ENCODE measurements at regions not wholly inside any gene's neighbourhood (a gene's known extent, or its start where the extent isn't known, plus 50 kb on each side); places are given as distances from the start of the nearest gene placed in this dataset.

GRCh38 chr1:198903203-198903602 is 264.4 kb downstream of the PTPRC start:
- DNase-seq: peak in 50 of 56 donors; percentile 8 to 77 (median 36)

DNA sequence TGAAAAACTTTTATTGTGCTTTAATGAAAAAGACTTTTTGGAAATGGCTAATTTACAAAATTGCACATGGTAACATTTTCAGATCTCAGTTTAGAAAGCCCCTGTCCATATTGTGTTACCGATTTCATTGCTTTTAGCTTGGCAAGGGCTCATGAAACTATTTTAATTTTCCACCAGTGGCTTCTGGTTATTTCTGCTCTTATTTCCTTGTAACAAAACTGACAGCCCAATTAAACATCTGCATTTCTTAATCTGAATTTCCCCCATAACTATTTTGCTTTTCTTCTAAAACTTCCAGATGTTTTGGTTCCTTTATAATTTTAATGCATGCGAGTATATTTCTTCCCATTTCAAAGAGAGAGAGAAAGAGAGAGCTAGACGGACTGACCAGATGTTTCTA is 264.8 kb downstream of the PTPRC start:
- no peak for DNase-seq

DNA sequence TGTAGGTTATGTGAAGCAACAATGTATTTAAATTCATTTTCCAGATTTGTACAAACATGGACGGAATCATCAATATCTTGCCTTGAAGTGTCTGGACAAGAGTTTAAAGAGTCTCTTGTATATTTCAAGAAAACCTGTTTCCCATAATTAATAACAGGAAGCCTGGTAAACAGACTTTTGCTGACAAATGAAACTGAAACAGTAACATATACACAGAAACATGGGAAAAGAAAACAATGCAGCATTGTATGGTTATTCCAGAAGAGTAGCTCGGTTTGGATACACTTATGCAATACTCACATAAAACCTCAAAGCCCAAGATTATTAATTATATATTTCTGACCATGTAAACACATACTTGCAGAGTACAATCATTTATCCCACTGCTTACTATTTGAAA is 265.5 kb downstream of the PTPRC start:
- DNase-seq: no peak

GRCh38 chr1:198906739-198907422 is 268.0 kb downstream of the PTPRC start:
- DNase-seq: no peak

DNA sequence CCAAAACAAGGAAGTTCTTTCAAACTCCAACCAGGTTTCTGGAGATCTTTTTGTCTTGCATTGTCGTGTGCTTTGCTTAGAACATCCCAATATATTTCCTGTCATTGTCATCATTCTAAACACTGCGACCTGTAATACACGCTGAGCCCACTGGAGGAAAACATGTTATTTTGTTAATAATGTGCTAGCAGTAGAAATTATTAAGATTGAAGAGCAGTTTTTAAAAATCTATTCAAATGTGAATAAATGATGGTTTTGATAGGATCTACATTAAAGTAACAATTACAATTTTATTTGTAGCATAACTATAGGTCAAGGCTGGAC is 268.5 kb downstream of the PTPRC start:
- no peak for DNase-seq

DNA sequence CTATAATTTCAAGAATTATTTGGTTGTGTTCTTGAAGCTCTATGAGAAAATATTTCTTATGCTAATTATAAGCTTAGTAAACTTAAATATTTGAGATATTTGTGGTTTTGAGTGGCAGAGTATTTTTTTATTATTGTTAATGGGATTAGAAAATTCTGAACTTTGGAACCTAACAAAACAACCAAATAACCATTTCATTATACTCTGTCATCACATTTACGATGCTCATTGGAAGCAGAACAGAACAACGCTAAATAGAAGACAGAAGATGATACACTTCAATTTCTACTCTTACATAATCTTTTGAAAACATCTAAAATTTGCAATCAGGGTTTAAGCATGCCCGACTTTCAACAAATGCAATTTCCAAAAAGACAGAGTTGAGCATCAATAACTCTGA is 270.2 kb downstream of the PTPRC start:
- no peak for DNase-seq

- no peak for DNase-seq
Observed at GRCh38 chr1:198909973-198910372, 271.1 kb downstream of the PTPRC start.

GRCh38 chr1:198910816-198911215 is 272.0 kb downstream of the PTPRC start:
- no peak for DNase-seq

GRCh38 chr1:198912046-198912445 is 273.2 kb downstream of the PTPRC start:
- no peak for DNase-seq

DNA sequence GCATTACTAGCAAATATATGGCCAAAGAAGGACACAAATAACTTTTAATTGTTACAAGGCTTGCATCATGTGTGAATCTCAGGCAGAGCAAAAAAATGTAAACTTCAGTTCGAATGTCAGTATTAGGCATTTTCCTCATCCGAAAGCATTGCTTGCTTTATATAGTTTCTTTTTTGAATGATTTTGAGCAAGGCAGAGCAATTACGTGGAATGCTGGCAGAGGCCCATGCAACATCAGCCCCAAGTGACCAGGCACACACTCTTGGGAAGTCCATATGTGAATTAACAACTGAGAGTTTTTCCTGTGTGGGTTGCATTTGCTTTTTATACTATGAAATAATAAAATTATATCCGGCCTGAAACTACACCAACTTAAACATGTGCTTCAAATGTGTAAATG is 274.8 kb downstream of the PTPRC start:
- no peak for DNase-seq

DNA sequence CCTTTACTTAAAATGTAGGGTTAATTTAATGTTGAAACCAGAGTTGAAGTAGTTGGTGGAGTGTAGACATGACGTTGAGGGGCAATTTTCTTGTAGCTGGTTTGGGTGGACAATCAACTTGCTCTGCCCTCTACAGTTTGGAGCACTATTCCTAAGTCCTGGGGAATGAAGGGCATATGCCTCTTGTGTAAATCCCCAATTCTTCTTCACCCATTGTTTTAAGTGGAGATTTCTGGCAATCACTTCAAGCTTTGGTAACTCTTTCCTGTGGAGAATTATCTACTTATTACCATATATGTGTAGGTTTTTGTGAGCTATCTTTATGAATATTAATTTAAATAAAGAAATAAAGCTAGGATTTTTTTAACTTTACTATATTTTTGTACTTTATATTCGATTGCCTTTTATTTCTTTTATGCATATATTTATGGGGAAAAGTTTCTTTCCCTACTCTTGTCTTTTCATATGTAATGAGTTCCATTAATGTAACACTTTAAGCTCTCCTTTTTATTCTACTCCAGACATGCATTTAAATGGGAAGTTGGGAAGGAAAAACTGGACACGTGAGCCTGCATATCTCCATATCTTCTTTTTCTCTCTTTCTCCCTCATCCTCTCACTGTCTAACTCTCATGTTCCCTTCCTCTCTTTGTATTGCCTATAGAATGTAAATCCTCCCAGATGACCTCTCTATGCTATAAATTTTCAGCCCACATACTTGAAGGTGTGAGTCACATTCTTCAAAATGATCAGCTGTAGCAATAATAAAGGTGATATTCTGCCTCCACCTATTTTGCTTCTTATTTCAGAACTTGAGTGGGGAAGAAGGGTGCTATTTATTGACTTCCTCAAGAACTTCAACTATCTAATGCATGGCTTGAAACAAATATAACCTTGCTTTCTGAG is 276.7 kb downstream of the PTPRC start:
- DNase-seq: no peak

DNA sequence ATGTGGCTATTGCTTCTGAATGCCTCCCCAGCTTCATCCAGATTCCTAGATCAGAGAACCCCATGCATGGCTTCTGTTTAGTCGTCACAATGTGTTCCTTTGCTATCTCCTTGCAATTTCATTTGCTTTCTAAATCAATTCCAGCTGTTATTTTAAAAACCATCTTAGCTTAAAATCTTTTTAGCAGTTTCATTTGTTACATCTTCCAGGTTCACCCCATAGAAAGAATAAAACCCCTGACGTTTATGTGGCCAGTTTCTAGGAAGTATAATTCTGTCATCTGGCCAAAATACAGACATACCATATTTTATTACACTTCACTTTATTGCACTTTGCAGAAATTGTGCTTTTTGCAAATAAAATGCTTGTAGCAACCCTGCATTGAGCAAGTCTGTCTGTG is 278.4 kb downstream of the PTPRC start:
- DNase-seq: no peak

GRCh38 chr1:198918920-198919319 is 280.1 kb downstream of the PTPRC start:
- DNase-seq: no peak

DNA sequence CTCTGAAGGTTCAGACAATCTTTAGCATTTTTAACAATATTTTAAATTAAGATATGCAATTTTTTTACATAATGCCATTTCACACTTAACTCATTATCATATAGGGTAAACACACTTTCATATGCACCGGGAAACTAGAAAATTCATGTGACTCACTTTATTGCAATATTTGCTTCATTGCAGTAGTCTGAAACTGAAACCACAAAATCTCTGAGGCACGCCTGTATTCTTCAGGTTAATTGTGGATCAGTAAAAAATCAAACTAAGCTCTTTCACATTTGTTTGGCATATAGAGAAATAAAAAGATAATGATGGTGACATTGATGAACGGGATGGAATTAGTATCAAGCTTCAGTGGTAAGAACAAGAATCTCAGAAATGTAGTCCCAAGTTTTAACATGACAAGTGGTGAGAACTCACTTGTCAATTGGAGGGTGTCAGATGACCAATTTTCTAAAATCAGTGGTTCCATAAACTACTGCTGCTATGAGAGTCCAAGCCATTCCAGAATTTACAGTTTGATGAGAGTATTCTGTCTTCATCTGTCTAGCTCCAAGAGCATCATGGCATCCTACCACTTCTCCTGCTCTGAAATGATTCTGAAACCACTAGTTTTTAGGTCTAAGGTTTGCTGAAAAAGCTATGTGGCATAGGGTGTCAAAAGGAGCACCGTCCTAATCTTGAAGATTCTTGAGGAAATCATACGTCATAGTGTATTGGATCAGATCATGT is 281.0 kb downstream of the PTPRC start:
- DNase-seq: no peak

- no peak for DNase-seq
Observed at GRCh38 chr1:198922638-198923430, 284.0 kb downstream of the PTPRC start.

GRCh38 chr1:198923993-198924392 is 285.2 kb downstream of the PTPRC start:
- no peak for DNase-seq

DNA sequence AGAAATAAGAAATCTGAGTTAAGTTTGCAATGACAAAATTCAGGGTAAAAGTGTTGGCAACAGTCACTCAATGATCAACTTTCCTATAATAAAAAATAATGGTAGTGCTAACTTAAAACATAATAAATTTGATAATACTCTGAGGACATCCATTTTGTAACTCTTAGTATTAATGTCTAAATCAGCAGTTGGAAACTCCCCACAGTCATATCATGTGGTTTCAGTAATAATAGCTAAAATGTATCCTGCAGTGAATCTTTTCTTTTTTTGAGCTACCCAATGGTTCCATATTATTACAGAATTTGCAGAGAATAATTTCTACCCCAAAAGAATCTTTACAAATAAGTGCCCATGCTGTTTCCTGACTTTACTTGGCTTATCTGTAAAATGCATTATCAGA is 286.7 kb downstream of the PTPRC start:
- no peak for DNase-seq

GRCh38 chr1:198927129-198927528 is 288.3 kb downstream of the PTPRC start:
- no peak for DNase-seq

DNA sequence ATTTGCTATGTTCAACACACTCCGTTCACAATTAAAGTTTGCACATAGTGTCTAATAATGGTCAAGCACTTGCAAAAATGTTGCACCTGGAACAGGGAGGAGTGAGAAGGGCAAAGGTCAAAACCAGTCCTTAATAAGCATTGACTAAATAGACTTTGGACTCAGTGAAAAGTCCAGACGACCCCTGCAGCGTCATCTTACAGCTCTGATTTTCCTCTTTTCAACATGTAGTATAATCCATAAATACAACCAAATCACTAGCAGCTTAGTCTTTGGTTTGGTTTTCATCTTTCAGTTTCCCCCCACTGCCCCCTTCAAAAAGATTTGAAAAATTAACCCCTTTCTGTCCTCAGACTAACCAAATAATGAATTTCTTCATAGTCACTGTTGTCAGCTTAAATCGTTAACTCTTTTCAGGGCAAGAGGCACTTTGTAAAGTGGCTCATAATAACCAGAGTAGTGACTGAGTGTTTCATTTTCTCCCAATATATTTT is 290.3 kb downstream of the PTPRC start:
- DNase-seq: no peak

DNA sequence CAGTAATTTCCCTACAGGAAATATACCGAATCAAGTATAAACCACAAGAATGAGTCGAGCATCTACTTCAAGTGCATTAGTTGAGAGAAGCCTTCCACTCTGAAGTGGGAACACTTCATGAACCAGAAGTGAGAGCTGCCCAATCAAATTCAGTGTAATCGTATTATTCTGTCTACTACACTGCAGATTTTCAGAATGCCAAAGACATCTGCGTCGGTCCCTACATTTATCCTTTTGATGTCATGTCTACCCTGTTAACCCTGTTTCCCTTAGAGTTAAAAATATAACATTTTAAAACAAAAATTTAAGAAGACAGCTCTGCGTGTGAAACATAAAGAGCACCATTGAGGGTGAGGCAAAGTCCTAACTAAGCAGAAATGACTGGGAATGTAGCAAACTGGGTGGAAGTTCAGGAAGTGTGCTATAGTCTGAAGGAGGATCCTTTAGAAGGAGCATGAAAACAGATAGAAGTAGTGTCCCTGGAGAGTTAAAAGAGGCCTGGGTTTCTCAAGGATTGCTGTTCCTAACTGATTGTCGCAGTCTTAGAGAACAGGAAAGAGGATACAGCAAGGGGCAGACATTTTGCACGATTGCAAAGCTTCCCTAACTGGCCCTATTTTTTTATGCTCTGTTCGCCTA is 291.2 kb downstream of the PTPRC start:
- peak in 3 of 56 donors; percentile 1 to 32 (median 12) for DNase-seq

All from nucleus accumbens (tissue), 56 donors.